ENCODE measurements at regions not wholly inside any gene's neighbourhood (a gene's known extent, or its start where the extent isn't known, plus 50 kb on each side); places are given as distances from the start of the nearest gene placed in this dataset.

- H3K27ac ChIP-seq = no peak overlapping the region
- no peaks in the 10 kb centered on the region for H3K9me3 ChIP-seq (ENCODE audit: insufficient read depth, low read depth)
- no peaks in the 10 kb centered on the region for H4K20me1 ChIP-seq (ENCODE audit: insufficient read depth)
- intact Hi-C loops (cut with micrococcal nuclease; ENCODE audit: unreplicated experiment) = no loop called here
- CTCF ChIA-PET = no interaction called here
- H3K27me3 ChIP-seq (ENCODE audit: insufficient read depth, low read depth) = no peaks in the 10 kb centered on the region
- H3K4me1 ChIP-seq (replicated peaks; ENCODE audit: insufficient read depth) = no peaks in the 10 kb centered on the region
- no peaks in the 10 kb centered on the region for H3K79me2 ChIP-seq (ENCODE audit: low read depth)
- H2AFZ ChIP-seq = no peak overlapping the region
- no peak overlapping the region for H3K4me2 ChIP-seq
- H3K4me3 ChIP-seq = no peak overlapping the region
- POLR2A ChIA-PET (ENCODE audit: unreplicated experiment) = no interaction called here
- no peak for TF ChIP-seq EZH2 (IDR thresholded peaks at IDR 0.05; ENCODE audit: low read depth)
- TF ChIP-seq, protein P1, sequence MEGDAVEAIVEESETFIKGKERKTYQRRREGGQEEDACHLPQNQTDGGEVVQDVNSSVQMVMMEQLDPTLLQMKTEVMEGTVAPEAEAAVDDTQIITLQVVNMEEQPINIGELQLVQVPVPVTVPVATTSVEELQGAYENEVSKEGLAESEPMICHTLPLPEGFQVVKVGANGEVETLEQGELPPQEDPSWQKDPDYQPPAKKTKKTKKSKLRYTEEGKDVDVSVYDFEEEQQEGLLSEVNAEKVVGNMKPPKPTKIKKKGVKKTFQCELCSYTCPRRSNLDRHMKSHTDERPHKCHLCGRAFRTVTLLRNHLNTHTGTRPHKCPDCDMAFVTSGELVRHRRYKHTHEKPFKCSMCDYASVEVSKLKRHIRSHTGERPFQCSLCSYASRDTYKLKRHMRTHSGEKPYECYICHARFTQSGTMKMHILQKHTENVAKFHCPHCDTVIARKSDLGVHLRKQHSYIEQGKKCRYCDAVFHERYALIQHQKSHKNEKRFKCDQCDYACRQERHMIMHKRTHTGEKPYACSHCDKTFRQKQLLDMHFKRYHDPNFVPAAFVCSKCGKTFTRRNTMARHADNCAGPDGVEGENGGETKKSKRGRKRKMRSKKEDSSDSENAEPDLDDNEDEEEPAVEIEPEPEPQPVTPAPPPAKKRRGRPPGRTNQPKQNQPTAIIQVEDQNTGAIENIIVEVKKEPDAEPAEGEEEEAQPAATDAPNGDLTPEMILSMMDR (conservative IDR thresholded peaks at IDR 0.05) = no peak
- no peaks in the 10 kb centered on the region for H3F3A ChIP-seq (ENCODE audit: insufficient read depth, low read depth)
- DNase-seq = no peak
- BruUV-seq (replicated peaks) = no TSS peak
- H3K36me3 ChIP-seq (ENCODE audit: low read depth) = no peaks in the 10 kb centered on the region
- H3K9me2 ChIP-seq (ENCODE audit: insufficient read depth) = no peaks in the 10 kb centered on the region
These were observed 115.6 kb upstream of the JAG1 start for GRCh38 chr20:10789386-10789785.

GRCh38 chr20:10790013-10790412 lies 116.2 kb upstream of the JAG1 start:
- Histone ChIP-seq H3K27me3 (ENCODE audit: insufficient read depth, low read depth) (no peaks in the 10 kb centered on the region), H3K79me2 (ENCODE audit: low read depth) (no peaks in the 10 kb centered on the region), H3K36me3 (ENCODE audit: low read depth) (no peaks in the 10 kb centered on the region), H3F3A (ENCODE audit: insufficient read depth, low read depth) (no peaks in the 10 kb centered on the region), H3K4me3 (no peak overlapping the region), H3K4me1 (replicated peaks; ENCODE audit: insufficient read depth) (no peaks in the 10 kb centered on the region), H3K9me3 (ENCODE audit: insufficient read depth, low read depth) (no peaks in the 10 kb centered on the region), H4K20me1 (ENCODE audit: insufficient read depth) (no peaks in the 10 kb centered on the region), H3K9me2 (ENCODE audit: insufficient read depth) (no peaks in the 10 kb centered on the region), H3K4me2 (no peak overlapping the region), H2AFZ (no peak overlapping the region), H3K27ac (no peak overlapping the region)
- TF ChIP-seq, protein P1 (conservative IDR thresholded peaks at IDR 0.05) = no peak
- TF ChIP-seq EZH2 (IDR thresholded peaks at IDR 0.05; ENCODE audit: low read depth) = no peak
- CTCF ChIA-PET = no interaction called here
- POLR2A ChIA-PET (ENCODE audit: unreplicated experiment) = no interaction called here
- no TSS peak for BruUV-seq (replicated peaks)
- DNase-seq = no peak
- intact Hi-C loops (cut with micrococcal nuclease; ENCODE audit: unreplicated experiment) = no loop called here

DNA sequence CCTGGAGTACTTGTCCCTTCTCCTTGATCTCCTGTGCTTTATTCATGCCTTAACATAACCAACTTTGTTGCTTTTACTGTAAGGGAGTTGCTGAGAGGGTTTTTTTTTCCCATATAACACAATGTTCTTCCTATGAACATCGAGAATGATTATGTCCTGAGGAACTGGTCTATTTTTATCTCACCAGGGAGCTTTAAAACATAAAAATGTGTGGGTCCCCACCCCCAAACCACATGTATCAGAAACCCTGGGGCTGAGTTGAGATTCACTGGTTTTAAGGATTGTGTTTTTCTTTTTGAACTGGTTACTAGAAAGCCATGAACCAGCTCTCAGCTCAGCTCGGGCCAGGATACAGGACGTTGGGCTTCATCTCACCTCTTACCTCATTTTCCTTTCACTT lies 118.5 kb upstream of the JAG1 start:
- BruUV-seq (replicated peaks) = no TSS peak
- H3F3A ChIP-seq (ENCODE audit: insufficient read depth, low read depth) = no peaks in the 10 kb centered on the region

More for the DNA sequence above, 118.5 kb upstream of the JAG1 start:
- H3K4me3 ChIP-seq = no peak overlapping the region
- no peak overlapping the region for H3K4me2 ChIP-seq
- no peaks in the 10 kb centered on the region for H3K9me2 ChIP-seq (ENCODE audit: insufficient read depth)
- no peaks in the 10 kb centered on the region for H3K79me2 ChIP-seq (ENCODE audit: low read depth)
- no peaks in the 10 kb centered on the region for H3K36me3 ChIP-seq (ENCODE audit: low read depth)
- no peak for TF ChIP-seq EZH2 (IDR thresholded peaks at IDR 0.05; ENCODE audit: low read depth)
- TF ChIP-seq, protein P1 (conservative IDR thresholded peaks at IDR 0.05) = no peak
- no peak overlapping the region for H2AFZ ChIP-seq
- H3K27ac ChIP-seq = no peak overlapping the region
- CTCF ChIA-PET = no interaction called here
- no peaks in the 10 kb centered on the region for H3K4me1 ChIP-seq (replicated peaks; ENCODE audit: insufficient read depth)
- H3K27me3 ChIP-seq (ENCODE audit: insufficient read depth, low read depth) = no peaks in the 10 kb centered on the region
- no peaks in the 10 kb centered on the region for H3K9me3 ChIP-seq (ENCODE audit: insufficient read depth, low read depth)
- H4K20me1 ChIP-seq (ENCODE audit: insufficient read depth) = no peaks in the 10 kb centered on the region
- POLR2A ChIA-PET (ENCODE audit: unreplicated experiment) = no interaction called here
- DNase-seq = no peak
- intact Hi-C loops (cut with micrococcal nuclease; ENCODE audit: unreplicated experiment) = no loop called here
